Brain microvascular endothelial cell (primary cell): ENCODE measurements at regions not wholly inside any gene's neighbourhood (a gene's known extent, or its start where the extent isn't known, plus 50 kb on each side); places are given as distances from the start of the nearest gene placed in this dataset.

ENCODE experiments used
- DNase-seq: peaks from one replicate; pipeline ENCODE4 v3.0.0-alpha.2; 2020
- H3K27ac ChIP-seq: fragments of 250-450 bp; sonication (Bioruptor Pico); 2 replicates; pipeline ENCODE4 v1.5.1; 2020; ENCODE audit warnings: mild to moderate bottlenecking, moderate library complexity
- H3K27me3 ChIP-seq: fragments of 250-450 bp; sonication (Bioruptor Pico); replicated peaks from 2 replicates; pipeline ENCODE4 v1.5.1; 2020; ENCODE audit warnings: mild to moderate bottlenecking
- H3K36me3 ChIP-seq: fragments of 250-450 bp; sonication (Bioruptor Pico); replicated peaks from 2 replicates; pipeline ENCODE4 v1.5.1; 2020; ENCODE audit warnings: mild to moderate bottlenecking
- H3K4me3 ChIP-seq: 2 replicates; pipeline ENCODE4 v1.5.1; 2011; ENCODE audit warnings: low read depth, mild to moderate bottlenecking, control low read depth, low read length, moderate library complexity
- in situ Hi-C: cut with HindIII; loops from 2 replicates; pipeline ENCODE4 v1.10.0; 2017; ENCODE audit warnings: low sequenced_read_pairs, low pct_ligation_motif_present
- TF ChIP-seq, protein P1 (sequence below): IDR thresholded peaks from 2 replicates; pipeline ENCODE4 v1.5.1; 2011; ENCODE audit warnings: low read depth, mild to moderate bottlenecking, moderate library complexity, low read length, control low read depth, inconsistent platforms; ENCODE audit errors: missing control alignments

DNA sequence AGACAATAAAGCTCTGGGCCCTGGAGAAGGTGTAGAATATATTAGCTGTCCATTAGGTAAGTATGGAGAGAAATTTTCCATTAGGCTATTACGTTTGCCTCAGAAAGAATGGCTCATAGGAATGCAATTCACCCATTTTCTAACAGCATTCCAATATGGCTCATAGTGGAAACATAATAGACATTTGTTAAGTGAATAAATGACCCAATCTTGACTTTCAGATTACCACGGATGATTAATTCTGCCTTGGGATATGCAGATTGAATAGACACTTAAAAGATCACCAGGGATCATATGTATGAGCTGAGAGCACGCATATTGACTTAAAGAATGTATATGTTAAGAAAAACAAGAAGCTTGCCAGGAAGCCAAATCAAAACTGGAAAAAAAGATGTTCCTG lies 209.1 kb upstream of the CDYL start:
- Histone ChIP-seq H3K27ac (no peak overlapping the region), H3K27me3 (no peaks in the 10 kb centered on the region), H3K4me3 (no peak overlapping the region), H3K36me3 (no peaks in the 10 kb centered on the region)
- in situ Hi-C loops, result no loop called here
- DNase-seq, result peak; percentile 25
- TF ChIP-seq, protein P1, sequence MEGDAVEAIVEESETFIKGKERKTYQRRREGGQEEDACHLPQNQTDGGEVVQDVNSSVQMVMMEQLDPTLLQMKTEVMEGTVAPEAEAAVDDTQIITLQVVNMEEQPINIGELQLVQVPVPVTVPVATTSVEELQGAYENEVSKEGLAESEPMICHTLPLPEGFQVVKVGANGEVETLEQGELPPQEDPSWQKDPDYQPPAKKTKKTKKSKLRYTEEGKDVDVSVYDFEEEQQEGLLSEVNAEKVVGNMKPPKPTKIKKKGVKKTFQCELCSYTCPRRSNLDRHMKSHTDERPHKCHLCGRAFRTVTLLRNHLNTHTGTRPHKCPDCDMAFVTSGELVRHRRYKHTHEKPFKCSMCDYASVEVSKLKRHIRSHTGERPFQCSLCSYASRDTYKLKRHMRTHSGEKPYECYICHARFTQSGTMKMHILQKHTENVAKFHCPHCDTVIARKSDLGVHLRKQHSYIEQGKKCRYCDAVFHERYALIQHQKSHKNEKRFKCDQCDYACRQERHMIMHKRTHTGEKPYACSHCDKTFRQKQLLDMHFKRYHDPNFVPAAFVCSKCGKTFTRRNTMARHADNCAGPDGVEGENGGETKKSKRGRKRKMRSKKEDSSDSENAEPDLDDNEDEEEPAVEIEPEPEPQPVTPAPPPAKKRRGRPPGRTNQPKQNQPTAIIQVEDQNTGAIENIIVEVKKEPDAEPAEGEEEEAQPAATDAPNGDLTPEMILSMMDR, result no peak

DNA sequence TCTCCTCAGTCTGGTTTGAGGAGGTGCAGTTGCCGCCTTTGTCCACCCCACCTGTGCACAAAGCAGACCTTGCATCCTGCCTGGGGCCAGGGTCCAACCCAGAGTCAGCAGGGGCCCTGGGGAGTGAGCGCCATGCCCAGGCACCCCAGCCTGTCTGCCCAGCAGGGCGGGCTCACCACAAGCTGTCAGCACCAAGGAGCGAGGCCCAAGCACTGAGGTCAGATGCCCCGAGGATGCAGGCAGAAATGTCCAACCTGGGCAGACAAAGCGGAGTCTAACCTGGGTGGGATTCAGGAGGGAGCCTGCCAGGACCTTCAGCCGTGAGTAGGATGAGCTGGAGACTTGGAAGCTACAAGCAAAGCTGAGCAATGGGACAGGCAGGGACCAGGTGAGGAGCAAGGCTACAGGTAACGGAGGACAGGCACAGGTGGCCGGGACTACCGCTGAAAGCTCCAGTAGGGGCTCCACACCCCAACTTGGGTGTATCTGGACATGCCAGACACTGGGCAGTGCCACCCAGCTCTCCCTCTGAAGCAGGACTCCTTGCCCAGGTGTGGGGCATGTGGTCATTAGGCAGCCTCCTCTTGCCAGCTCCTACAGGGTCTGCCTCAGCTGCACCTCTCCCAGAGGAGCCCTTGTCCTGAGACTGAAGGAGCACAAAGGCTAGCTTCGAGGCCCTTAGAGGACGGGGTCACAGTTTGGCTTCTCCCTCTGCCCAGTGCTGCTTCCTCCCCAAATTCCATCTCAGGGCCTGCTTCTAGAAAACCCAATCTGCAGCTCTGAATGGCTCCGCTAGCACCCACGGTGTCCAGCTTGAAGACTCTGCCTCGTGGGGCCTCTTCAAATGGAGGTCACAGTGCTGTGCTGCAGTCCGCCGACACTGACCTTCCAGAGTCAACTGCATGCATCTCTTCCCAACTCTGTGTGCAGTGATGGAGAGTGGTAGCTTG lies 210.6 kb upstream of the CDYL start:
- Histone ChIP-seq H3K27ac (no peak overlapping the region), H3K36me3 (no peaks in the 10 kb centered on the region), H3K27me3 (no peaks in the 10 kb centered on the region), H3K4me3 (no peak overlapping the region)
- in situ Hi-C loops, result no loop called here
- DNase-seq, result no peak
- TF ChIP-seq, protein P1, result no peak

DNA sequence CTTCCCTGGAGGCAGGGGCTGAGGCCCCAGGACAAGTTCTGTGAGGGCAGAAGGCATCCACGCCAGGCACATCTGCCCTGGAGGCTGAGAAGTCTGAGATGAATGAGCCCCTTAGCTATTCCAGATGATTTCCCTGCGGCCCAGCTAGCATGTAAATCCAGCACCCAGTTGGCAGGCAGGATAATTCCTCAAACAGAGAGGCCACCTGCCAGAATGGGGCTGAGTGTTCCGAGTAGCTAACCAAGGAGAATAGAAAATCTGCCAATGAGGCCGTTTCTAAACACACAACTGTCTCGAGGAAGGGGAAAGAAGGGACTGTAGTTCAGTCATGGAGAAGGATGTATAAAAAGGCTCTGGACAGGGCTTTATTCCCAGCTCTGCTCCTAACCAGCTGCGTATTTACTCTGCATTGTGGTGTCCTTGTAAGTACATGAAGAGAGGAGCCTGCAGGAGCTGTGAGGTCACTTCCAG lies 211.4 kb upstream of the CDYL start:
- DNase-seq, result no peak
- Histone ChIP-seq H3K4me3 (no peak overlapping the region), H3K27ac (no peak overlapping the region), H3K27me3 (no peaks in the 10 kb centered on the region), H3K36me3 (no peaks in the 10 kb centered on the region)
- TF ChIP-seq, protein P1, result no peak
- in situ Hi-C loops, result no loop called here

DNA sequence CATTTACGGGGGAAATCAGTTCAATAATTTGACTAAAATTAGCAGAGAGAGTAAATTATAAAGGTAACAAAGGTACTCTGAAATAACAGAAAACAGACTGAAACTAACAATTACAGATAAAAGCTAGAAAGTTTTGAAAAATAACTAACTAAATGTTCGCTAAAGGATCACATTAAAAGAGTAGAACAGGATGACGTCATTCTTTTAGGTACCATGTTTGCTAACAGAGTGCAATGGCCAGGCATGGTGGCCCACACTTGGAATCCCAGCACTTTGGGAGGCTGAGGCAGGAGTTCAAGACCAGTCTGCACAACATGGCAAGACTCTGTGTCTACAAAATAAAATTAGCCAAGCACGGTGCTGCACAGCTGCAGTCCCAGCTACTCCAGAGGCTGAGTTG lies 212.3 kb upstream of the CDYL start:
- H3K27ac ChIP-seq, result no peak overlapping the region
- TF ChIP-seq, protein P1, result no peak
- H3K4me3 ChIP-seq, result no peak overlapping the region
- in situ Hi-C loops, result no loop called here
- H3K36me3 ChIP-seq, result no peaks in the 10 kb centered on the region
- no peaks in the 10 kb centered on the region for H3K27me3 ChIP-seq
- DNase-seq, result no peak

DNA sequence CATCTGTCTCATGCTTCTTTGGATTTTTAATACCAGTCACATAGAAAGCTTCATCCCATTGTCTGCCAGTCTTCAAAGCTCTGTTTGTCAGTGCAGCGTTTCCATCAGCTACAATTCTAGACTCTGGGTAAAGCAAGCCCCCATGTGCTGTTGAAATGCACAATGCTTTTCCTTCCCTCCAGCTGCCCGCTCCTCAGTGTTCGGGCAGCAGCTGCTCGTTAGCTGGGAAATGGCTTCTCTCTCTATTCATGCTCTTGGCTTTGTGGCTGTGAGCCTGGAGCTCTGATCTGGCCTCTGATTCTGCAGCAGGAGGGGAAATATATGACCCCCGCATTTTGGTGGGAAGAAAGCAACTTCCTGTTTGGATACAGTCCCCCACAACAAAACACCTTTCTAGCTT lies 213.0 kb upstream of the CDYL start:
- no peaks in the 10 kb centered on the region for H3K27me3 ChIP-seq
- no peak overlapping the region for H3K4me3 ChIP-seq
- TF ChIP-seq, protein P1, result no peak
- H3K27ac ChIP-seq, result no peak overlapping the region
- H3K36me3 ChIP-seq, result no peaks in the 10 kb centered on the region
- in situ Hi-C loops, result no loop called here
- no peak for DNase-seq
